Renal cortex interstitium (tissue), 11 donors: ENCODE measurements at regions not wholly inside any gene's neighbourhood (a gene's known extent, or its start where the extent isn't known, plus 50 kb on each side); places are given as distances from the start of the nearest gene placed in this dataset.

Source experiments
- DNase-seq, 11 donors: peaks; one replicate each; pipeline ENCODE4 v3.0.0-alpha.2; 2013; ENCODE audit warnings: low read depth in 9 of 11, low spot score in 4 of 11; ENCODE audit errors: extremely low read depth in 1 of 11

GRCh38 chr2:2892892-2893291, 484.7 kb downstream of the EIPR1 start:
- no peak for DNase-seq

- DNase-seq: no peak
These were observed 485.2 kb downstream of the EIPR1 start for GRCh38 chr2:2892378-2892777.

- DNase-seq: no peak
These were observed 486.7 kb downstream of the EIPR1 start for GRCh38 chr2:2890901-2891300.

- no peak for DNase-seq
These were observed 487.4 kb downstream of the EIPR1 start for GRCh38 chr2:2890246-2890645.

GRCh38 chr2:2889646-2890045, 488.0 kb downstream of the EIPR1 start:
- no peak for DNase-seq

- DNase-seq: no peak
These were observed 488.5 kb downstream of the EIPR1 start for GRCh38 chr2:2889141-2889540.

DNA sequence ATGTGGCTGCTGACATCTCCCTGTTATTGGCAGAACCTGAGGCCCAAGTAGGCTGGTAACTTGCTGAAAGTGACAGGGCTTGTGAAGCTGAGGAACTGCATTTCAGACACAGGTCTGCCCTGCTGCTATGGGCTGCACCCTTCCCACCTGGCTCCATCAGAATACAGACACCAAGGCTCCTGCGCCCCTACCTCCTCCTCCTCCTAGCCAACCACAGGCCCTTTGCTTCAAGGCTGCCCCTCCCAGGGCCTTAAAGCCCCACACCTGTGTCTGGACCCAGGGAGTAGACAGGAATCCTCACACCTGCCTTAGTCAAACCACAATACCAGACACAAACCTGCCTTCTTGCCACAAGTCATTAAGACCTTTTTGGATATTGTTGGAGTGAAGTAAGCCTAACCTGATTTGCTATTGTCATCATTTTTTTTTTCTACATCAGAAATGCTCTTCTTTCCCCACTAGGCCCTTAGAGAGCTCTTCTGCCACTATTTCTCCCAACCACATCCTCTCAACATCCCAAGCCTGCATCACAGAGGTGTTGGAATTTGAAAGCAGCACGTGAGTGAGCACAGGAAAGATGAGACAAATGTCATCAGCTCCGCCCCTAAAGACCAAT, 489.7 kb downstream of the EIPR1 start:
- DNase-seq: no peak

GRCh38 chr2:2886922-2887321, 490.7 kb downstream of the EIPR1 start:
- DNase-seq: no peak

GRCh38 chr2:2881499-2881898, 496.1 kb downstream of the EIPR1 start:
- peak in 6 of 11 donors; percentile 24 to 62 (median 44) for DNase-seq

DNA sequence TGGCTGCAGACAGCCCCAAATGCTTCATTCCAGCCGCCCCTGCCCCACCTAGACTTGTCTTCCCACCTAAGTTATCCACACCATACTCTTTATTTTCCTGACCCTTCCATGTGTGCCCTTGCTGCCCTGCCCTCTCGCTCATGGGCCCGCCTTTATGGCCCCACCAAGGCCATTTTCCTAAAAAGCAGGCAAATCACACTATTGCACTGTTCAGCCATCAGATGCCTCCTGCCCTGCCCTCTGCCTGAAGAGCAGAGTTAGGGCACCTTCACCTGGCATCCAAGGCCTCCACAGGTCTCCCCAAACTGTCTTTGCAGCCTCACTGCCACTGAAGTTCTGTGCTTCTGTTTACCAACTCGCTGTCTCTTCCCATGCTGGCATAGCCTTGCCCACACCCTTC, 496.7 kb downstream of the EIPR1 start:
- DNase-seq: no peak

DNA sequence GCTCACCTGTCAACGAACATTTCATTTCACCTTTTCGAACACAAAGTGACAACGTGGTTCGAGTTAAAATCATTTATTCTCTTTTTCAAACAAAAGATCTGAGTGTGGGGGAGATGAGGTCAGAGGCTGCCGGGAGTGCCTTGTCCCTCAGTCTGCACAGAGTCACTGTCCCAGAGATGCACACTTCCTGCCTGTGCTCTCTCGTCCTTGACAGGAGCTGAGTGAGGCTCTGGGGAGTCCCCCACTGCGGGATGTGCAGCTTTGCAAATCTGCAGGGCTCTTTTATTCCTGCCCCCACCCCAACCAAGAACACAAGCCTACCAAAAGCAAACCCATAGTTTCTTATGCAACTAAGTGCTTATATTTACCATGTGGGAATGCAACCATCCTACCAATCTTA, 497.8 kb downstream of the EIPR1 start:
- peak in 1 of 11 donors; percentile 11 for DNase-seq

GRCh38 chr2:2879071-2879470, 498.5 kb downstream of the EIPR1 start:
- DNase-seq: no peak

GRCh38 chr2:2877427-2877826, 500.2 kb downstream of the EIPR1 start:
- DNase-seq: no peak

- peak in 6 of 11 donors; percentile 34 to 55 (median 40) for DNase-seq
These were observed 501.0 kb downstream of the EIPR1 start for GRCh38 chr2:2876331-2877221.

DNA sequence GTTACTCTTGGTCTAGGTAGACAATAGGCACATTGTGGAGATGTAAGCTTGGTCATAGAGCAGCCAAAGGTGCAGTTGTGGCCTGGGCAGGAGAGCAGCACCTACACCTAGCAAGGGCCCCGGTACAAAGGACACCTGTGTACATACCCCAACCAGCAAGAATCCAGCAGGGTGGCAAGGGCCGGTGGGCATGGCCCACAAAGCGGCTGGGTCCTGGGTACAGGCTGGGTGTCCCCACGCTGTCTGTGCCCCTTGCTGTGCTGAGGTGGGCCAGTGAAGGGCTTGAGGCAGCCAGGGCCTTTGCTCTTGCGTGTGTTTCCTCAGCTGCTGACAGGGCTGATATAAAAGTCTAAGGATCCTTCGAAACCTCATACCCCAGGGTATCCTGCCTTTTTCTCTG, 501.8 kb downstream of the EIPR1 start:
- DNase-seq: no peak

- no peak for DNase-seq
These were observed 502.3 kb downstream of the EIPR1 start for GRCh38 chr2:2875296-2875695.

- DNase-seq: no peak
These were observed 502.8 kb downstream of the EIPR1 start for GRCh38 chr2:2874805-2875204.

- DNase-seq: no peak
These were observed 503.3 kb downstream of the EIPR1 start for GRCh38 chr2:2874341-2874740.

DNA sequence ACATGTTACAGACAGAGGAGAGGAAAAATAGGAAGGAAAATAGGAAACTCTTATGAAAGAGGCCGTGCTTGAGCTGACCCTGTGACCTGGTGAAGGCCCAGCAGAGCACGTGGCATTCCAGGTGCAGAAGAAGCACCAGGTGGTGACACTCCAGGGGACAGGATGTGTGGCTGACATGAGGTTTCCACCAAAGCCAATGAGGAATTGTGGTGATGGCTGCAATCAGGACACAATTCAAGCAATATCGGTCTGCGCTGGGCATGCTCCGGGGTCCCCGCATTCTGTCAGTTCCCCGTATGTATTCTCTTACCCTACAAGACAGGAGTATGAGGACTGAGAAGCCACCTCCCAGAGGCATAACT, 504.2 kb downstream of the EIPR1 start:
- no peak for DNase-seq

GRCh38 chr2:2872713-2873449, 504.7 kb downstream of the EIPR1 start:
- DNase-seq: no peak
